SK-N-MC (cell line): ENCODE measurements at regions not wholly inside any gene's neighbourhood (a gene's known extent, or its start where the extent isn't known, plus 50 kb on each side); places are given as distances from the start of the nearest gene placed in this dataset.
"Not testable (repeated sequence)": the region's sequence is repeated elsewhere in the genome, so short reads cannot be mapped to it uniquely, and the experiment has no call there.

ENCODE experiments used
- DNase-seq: peaks from one replicate; pipeline ENCODE4 v3.0.0-alpha.2; 2011; ENCODE audit warnings: low read depth, low spot score
- H3K27ac ChIP-seq: fragments of 200-600 bp; sonication (generic); 2 replicates; pipeline ENCODE4 v1.5.1; 2016; ENCODE audit warnings: mixed run types
- H3K36me3 ChIP-seq: fragments of 200-600 bp; sonication (generic); 2 replicates; pipeline ENCODE4 v1.6.1; 2017; ENCODE audit warnings: antibody characterized with exemption, low read length, mixed read lengths; ENCODE audit not compliant: insufficient read depth
- H3K4me3 ChIP-seq: fragments of 200-600 bp; sonication (generic); 2 replicates; pipeline ENCODE4 v1.5.1; 2016
- H3K9ac ChIP-seq: fragments of 200-600 bp; sonication (generic); 2 replicates; pipeline ENCODE4 v1.8.0; 2017; ENCODE audit warnings: mixed run types, mixed read lengths; ENCODE audit not compliant: insufficient read length
- H3K9me3 ChIP-seq: fragments of 200-600 bp; sonication (generic); 2 replicates; pipeline ENCODE4 v1.6.1; 2017; ENCODE audit warnings: low read depth, mild to moderate bottlenecking, antibody characterized with exemption, low read length, moderate library complexity, mixed read lengths

- not testable (repeated sequence) for H3K36me3 ChIP-seq, H3K4me3 ChIP-seq, H3K9ac ChIP-seq, DNase-seq, H3K9me3 ChIP-seq, H3K27ac ChIP-seq
Measured at GRCh38 chr5:176018598-176018997, 50.5 kb upstream of the THOC3 start.

GRCh38 chr5:176020852-176021251 lies 52.7 kb upstream of the THOC3 start:
- H3K9ac ChIP-seq, H3K36me3 ChIP-seq, H3K4me3 ChIP-seq, DNase-seq, H3K27ac ChIP-seq, H3K9me3 ChIP-seq: not testable (repeated sequence)

- H3K9me3 ChIP-seq, H3K9ac ChIP-seq: not testable (repeated sequence)
Measured at GRCh38 chr5:176023535-176023934, 55.4 kb upstream of the THOC3 start.

GRCh38 chr5:176029445-176029844 lies 61.3 kb upstream of the THOC3 start:
- H3K9me3 ChIP-seq, H3K36me3 ChIP-seq, DNase-seq, H3K4me3 ChIP-seq, H3K27ac ChIP-seq, H3K9ac ChIP-seq: not testable (repeated sequence)

More at GRCh38 chr5:176023535-176023934, 55.4 kb upstream of the THOC3 start:
- H3K27ac ChIP-seq, H3K4me3 ChIP-seq, H3K36me3 ChIP-seq, DNase-seq: not testable (repeated sequence)

GRCh38 chr5:176030361-176031117 lies 62.4 kb upstream of the THOC3 start:
- not testable (repeated sequence) for H3K9ac ChIP-seq, H3K9me3 ChIP-seq, H3K4me3 ChIP-seq, H3K36me3 ChIP-seq, H3K27ac ChIP-seq, DNase-seq

- not testable (repeated sequence) for H3K36me3 ChIP-seq, H3K27ac ChIP-seq, H3K9ac ChIP-seq, H3K4me3 ChIP-seq, H3K9me3 ChIP-seq, DNase-seq
Measured at GRCh38 chr5:176031118-176031510, 63.0 kb upstream of the THOC3 start.

GRCh38 chr5:176033186-176033585 lies 65.1 kb upstream of the THOC3 start:
- H3K27ac ChIP-seq, DNase-seq, H3K9ac ChIP-seq, H3K9me3 ChIP-seq, H3K36me3 ChIP-seq, H3K4me3 ChIP-seq: not testable (repeated sequence)

GRCh38 chr5:176034407-176035200 lies 66.5 kb upstream of the THOC3 start:
- DNase-seq, H3K36me3 ChIP-seq, H3K4me3 ChIP-seq, H3K9me3 ChIP-seq, H3K27ac ChIP-seq, H3K9ac ChIP-seq: not testable (repeated sequence)

- DNase-seq, H3K36me3 ChIP-seq, H3K9me3 ChIP-seq, H3K9ac ChIP-seq, H3K27ac ChIP-seq, H3K4me3 ChIP-seq: not testable (repeated sequence)
Measured at GRCh38 chr5:176035201-176035530, 67.1 kb upstream of the THOC3 start.

GRCh38 chr5:176035816-176036308 lies 67.7 kb upstream of the THOC3 start:
- not testable (repeated sequence) for DNase-seq, H3K36me3 ChIP-seq, H3K9ac ChIP-seq

GRCh38 chr5:176036391-176036790 lies 68.3 kb upstream of the THOC3 start:
- not testable (repeated sequence) for DNase-seq, H3K36me3 ChIP-seq

More at GRCh38 chr5:176035816-176036308, 67.7 kb upstream of the THOC3 start:
- not testable (repeated sequence) for H3K9me3 ChIP-seq, H3K4me3 ChIP-seq, H3K27ac ChIP-seq

GRCh38 chr5:176037190-176037589 lies 69.1 kb upstream of the THOC3 start:
- H3K4me3 ChIP-seq, H3K9ac ChIP-seq, H3K27ac ChIP-seq, DNase-seq, H3K9me3 ChIP-seq, H3K36me3 ChIP-seq: not testable (repeated sequence)

More at GRCh38 chr5:176036391-176036790, 68.3 kb upstream of the THOC3 start:
- H3K9me3 ChIP-seq, H3K27ac ChIP-seq, H3K9ac ChIP-seq, H3K4me3 ChIP-seq: not testable (repeated sequence)

GRCh38 chr5:176040105-176040801 lies 72.1 kb upstream of the THOC3 start:
- not testable (repeated sequence) for H3K9me3 ChIP-seq, H3K27ac ChIP-seq, H3K4me3 ChIP-seq, H3K36me3 ChIP-seq, DNase-seq, H3K9ac ChIP-seq

GRCh38 chr5:176041248-176041994 lies 73.3 kb upstream of the THOC3 start:
- not testable (repeated sequence) for H3K9ac ChIP-seq, H3K36me3 ChIP-seq, DNase-seq, H3K9me3 ChIP-seq, H3K4me3 ChIP-seq, H3K27ac ChIP-seq
